Muscle layer of duodenum (tissue), 2 donors: ENCODE measurements at regions not wholly inside any gene's neighbourhood (a gene's known extent, or its start where the extent isn't known, plus 50 kb on each side); places are given as distances from the start of the nearest gene placed in this dataset.

Experiments
- H3K27ac ChIP-seq: one replicate; pipeline ENCODE4 v1.7.0; 2013; ENCODE audit warnings: mild to moderate bottlenecking, low read length
- H3K27me3 ChIP-seq: one replicate; pipeline ENCODE4 v1.7.0; 2013; ENCODE audit warnings: low read depth, mild to moderate bottlenecking, control low read depth, low read length
- H3K36me3 ChIP-seq, 2 donors: one replicate each; pipeline ENCODE4 v1.7.0; 2013; ENCODE audit warnings: low read length in 2 of 2, control low read depth in 1 of 2, mild to moderate bottlenecking in 1 of 2; ENCODE audit not compliant: insufficient read depth in 2 of 2, control insufficient read depth in 1 of 2
- H3K4me1 ChIP-seq, 2 donors: one replicate each; pipeline ENCODE4 v1.7.0; 2013; ENCODE audit warnings: low read length in 2 of 2, mild to moderate bottlenecking in 2 of 2, control low read depth in 1 of 2, moderate library complexity in 1 of 2; ENCODE audit not compliant: insufficient read depth in 2 of 2, control insufficient read depth in 1 of 2
- H3K4me3 ChIP-seq, 2 donors: one replicate each; pipeline ENCODE4 v1.7.0; 2013; ENCODE audit warnings: low read length in 2 of 2, low read depth in 1 of 2, mild to moderate bottlenecking in 1 of 2
- H3K9me3 ChIP-seq, 2 donors: one replicate each; pipeline ENCODE4 v1.7.0; 2013; ENCODE audit warnings: low read length in 2 of 2, control low read depth in 1 of 2, mild to moderate bottlenecking in 1 of 2; ENCODE audit not compliant: control insufficient read depth in 1 of 2
- donor health status: healthy.

- H3K4me3 ChIP-seq: no peak overlapping the region
- H3K4me1 ChIP-seq: no peaks in the 10 kb centered on the region
- H3K9me3 ChIP-seq: no peaks in the 10 kb centered on the region
- H3K27me3 ChIP-seq: no peaks in the 10 kb centered on the region
- H3K36me3 ChIP-seq: no peaks in the 10 kb centered on the region
- no peak overlapping the region for H3K27ac ChIP-seq
These were observed 219.0 kb upstream of the CDH12 start for GRCh38 chr5:23072179-23072578.

- no peak overlapping the region for H3K4me3 ChIP-seq
- H3K27me3 ChIP-seq: no peaks in the 10 kb centered on the region
- H3K27ac ChIP-seq: no peak overlapping the region
- no peaks in the 10 kb centered on the region for H3K9me3 ChIP-seq
- no peaks in the 10 kb centered on the region for H3K4me1 ChIP-seq
- H3K36me3 ChIP-seq: no peaks in the 10 kb centered on the region
These were observed 218.5 kb upstream of the CDH12 start for GRCh38 chr5:23071682-23072081.

- H3K36me3 ChIP-seq: no peaks in the 10 kb centered on the region
- no peaks in the 10 kb centered on the region for H3K9me3 ChIP-seq
- no peaks in the 10 kb centered on the region for H3K27me3 ChIP-seq
- H3K4me1 ChIP-seq: no peaks in the 10 kb centered on the region
- H3K4me3 ChIP-seq: no peak overlapping the region
- no peak overlapping the region for H3K27ac ChIP-seq
These were observed 211.6 kb upstream of the CDH12 start for GRCh38 chr5:23064710-23065109.

DNA sequence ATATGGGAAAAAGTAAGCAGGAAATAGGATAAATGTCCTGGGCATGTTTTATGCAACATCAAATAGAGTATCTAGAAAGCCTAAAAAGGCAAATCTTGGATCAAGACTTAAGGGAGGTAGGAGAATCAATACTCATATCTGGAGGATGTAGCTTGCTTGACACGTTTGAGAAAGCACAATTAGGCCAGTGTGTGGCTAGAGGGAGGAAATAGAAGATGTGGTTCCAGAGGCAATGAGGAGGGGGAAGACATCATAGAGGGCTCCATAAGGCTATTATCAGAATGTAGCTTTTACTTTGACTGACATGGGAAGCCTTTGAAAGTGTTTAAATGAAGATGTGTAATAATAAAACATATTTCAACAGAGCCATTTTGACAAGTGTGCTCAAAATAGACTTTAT lies 200.7 kb upstream of the CDH12 start:
- H3K27ac ChIP-seq: no peak overlapping the region
- no peaks in the 10 kb centered on the region for H3K36me3 ChIP-seq
- H3K9me3 ChIP-seq: no peaks in the 10 kb centered on the region
- H3K4me3 ChIP-seq: no peak overlapping the region
- no peaks in the 10 kb centered on the region for H3K27me3 ChIP-seq
- no peaks in the 10 kb centered on the region for H3K4me1 ChIP-seq

DNA sequence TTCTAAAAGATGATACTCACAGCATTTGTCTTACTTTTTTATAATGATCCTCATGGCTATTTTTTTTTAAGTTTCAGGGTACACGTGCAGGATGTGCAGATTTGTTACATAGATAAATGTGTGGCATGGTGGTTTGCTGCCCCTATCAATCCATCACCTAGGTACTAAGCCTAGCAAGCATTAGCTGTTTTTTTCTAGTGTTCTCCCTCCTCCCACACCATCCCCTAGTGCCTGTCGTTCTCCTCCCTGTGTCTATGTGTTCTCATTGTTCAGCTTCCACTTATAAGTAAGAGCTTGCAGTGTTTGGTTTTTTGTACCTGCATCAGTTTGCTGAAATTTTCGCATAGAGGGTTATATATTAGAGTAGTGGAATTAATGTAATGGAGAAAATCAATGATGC lies 189.1 kb upstream of the CDH12 start:
- H3K9me3 ChIP-seq: no peaks in the 10 kb centered on the region
- H3K36me3 ChIP-seq: no peaks in the 10 kb centered on the region

DNA sequence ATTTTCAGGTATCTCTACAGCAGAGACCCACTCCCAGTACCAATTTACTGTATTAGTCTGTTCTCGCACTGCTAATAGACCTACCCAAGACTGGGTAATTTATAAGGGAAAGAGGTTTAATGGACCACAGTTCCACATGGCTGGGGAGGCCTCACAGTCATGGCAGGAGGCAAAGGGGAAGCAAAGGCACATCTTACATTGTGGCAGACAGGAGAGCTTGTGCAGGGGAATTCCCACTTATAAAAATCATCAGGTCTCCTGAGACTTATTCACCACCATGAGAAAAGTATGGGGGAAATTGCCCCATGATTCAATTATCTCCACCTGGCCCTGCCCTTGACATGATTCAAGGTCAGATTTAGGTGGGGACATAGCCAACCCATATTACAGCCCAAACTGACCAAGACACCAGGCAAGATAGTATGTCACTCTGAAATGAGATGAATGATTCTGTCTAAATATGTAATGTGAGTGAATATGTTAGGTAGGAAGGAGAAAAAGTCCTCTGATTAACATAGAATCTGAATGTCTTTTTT lies 182.5 kb upstream of the CDH12 start:
- H3K4me3 ChIP-seq: no peak overlapping the region
- no peak overlapping the region for H3K27ac ChIP-seq

More for the DNA sequence above, 189.1 kb upstream of the CDH12 start:
- no peaks in the 10 kb centered on the region for H3K4me1 ChIP-seq
- H3K4me3 ChIP-seq: no peak overlapping the region
- H3K27ac ChIP-seq: no peak overlapping the region
- H3K27me3 ChIP-seq: no peaks in the 10 kb centered on the region

GRCh38 chr5:23033864-23034263 lies 180.7 kb upstream of the CDH12 start:
- Histone ChIP-seq H3K27me3 (no peaks in the 10 kb centered on the region), H3K4me3 (no peak overlapping the region), H3K9me3 (no peaks in the 10 kb centered on the region), H3K36me3 (no peaks in the 10 kb centered on the region), H3K4me1 (no peaks in the 10 kb centered on the region), H3K27ac (no peak overlapping the region)

More for the DNA sequence above, 182.5 kb upstream of the CDH12 start:
- no peaks in the 10 kb centered on the region for H3K9me3 ChIP-seq
- no peaks in the 10 kb centered on the region for H3K4me1 ChIP-seq
- no peaks in the 10 kb centered on the region for H3K36me3 ChIP-seq
- H3K27me3 ChIP-seq: no peaks in the 10 kb centered on the region

- no peak overlapping the region for H3K27ac ChIP-seq
- H3K4me3 ChIP-seq: no peak overlapping the region
- peaks cover 0 to 8% of the 10 kb centered on the region in 2 donors for H3K4me1 ChIP-seq
- no peaks in the 10 kb centered on the region for H3K27me3 ChIP-seq
- H3K36me3 ChIP-seq: no peaks in the 10 kb centered on the region
- no peaks in the 10 kb centered on the region for H3K9me3 ChIP-seq
These were observed 176.1 kb upstream of the CDH12 start for GRCh38 chr5:23029290-23029689.

GRCh38 chr5:23028445-23029021 lies 175.4 kb upstream of the CDH12 start:
- Histone ChIP-seq H3K4me1 (peaks cover 0 to 8% of the 10 kb centered on the region in 2 donors), H3K27ac (no peak overlapping the region)

GRCh38 chr5:23027830-23028229 lies 174.7 kb upstream of the CDH12 start:
- H3K27ac ChIP-seq: no peak overlapping the region
- no peak overlapping the region for H3K4me3 ChIP-seq
- no peaks in the 10 kb centered on the region for H3K27me3 ChIP-seq
- H3K4me1 ChIP-seq: peaks cover 0 to 8% of the 10 kb centered on the region in 2 donors
- H3K36me3 ChIP-seq: no peaks in the 10 kb centered on the region
- no peaks in the 10 kb centered on the region for H3K9me3 ChIP-seq

More at GRCh38 chr5:23028445-23029021, 175.4 kb upstream of the CDH12 start:
- no peaks in the 10 kb centered on the region for H3K36me3 ChIP-seq
- no peak overlapping the region for H3K4me3 ChIP-seq
- no peaks in the 10 kb centered on the region for H3K9me3 ChIP-seq
- no peaks in the 10 kb centered on the region for H3K27me3 ChIP-seq

GRCh38 chr5:23027331-23027730 lies 174.2 kb upstream of the CDH12 start:
- no peak overlapping the region for H3K27ac ChIP-seq
- peaks cover 0 to 8% of the 10 kb centered on the region in 2 donors for H3K4me1 ChIP-seq
- no peaks in the 10 kb centered on the region for H3K36me3 ChIP-seq

More at GRCh38 chr5:23027331-23027730, 174.2 kb upstream of the CDH12 start:
- Histone ChIP-seq H3K4me3 (no peak overlapping the region), H3K27me3 (no peaks in the 10 kb centered on the region), H3K9me3 (no peaks in the 10 kb centered on the region)
